ENCODE measurements at regions not wholly inside any gene's neighbourhood (a gene's known extent, or its start where the extent isn't known, plus 50 kb on each side); places are given as distances from the start of the nearest gene placed in this dataset.

DNA sequence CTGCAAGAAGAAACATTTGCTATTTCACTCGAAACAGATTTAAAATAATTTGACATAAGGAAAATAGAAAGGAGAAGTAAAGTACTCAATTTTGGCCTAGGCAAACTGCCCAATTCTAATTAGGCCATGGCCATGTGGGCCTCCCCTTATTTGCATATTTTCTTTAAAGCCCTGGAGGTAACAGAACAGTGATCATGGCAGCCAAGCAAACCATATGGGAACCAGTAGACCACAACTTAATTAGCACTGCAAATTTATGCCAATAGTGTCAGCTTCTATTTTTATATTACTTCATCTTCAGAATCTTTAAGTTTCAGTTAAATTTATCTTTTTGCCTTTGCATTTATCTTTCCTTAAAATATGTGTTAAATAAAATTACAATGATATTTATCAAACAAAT, 63.3 kb upstream of the THSD7A start:
- no peak for DNase-seq (ENCODE audit: low read depth in 2 of 2)

DNA sequence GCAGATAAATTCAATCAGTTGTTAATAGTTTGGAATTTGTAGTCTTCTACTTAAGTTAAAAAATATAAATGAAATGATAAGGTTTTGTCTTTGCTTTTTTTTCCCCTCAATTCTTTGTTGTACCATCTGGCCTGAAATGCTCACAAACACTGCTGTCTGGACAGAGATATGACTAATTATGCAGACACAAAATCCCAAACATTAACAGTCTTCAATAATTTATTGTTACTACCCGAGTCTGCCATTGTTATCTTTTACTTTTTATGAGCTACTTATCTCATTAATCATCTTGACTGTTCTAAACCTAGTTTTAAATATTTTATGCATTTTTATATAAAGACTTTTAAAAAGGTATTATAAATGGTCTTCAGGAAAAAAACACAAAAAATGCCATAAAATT, 64.7 kb upstream of the THSD7A start:
- DNase-seq (ENCODE audit: low read depth in 2 of 2), result no peak

DNA sequence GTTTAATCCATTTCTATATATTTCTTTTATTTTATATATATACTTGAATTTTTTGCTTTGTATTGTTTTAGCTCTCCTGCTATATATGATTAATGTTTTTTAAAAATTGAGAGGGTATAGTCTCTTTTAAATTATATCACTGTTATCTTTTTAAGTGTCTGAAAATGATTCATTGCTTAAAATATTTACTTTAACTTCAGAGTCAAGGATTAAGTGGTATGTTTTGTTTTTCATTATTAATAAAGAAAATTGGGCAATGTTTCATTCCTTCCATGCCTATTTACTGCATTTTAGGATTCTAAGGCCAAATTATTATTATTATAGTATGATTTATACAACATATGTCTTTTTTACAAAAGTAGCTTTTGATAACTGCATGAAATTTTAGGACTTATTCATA, 67.2 kb upstream of the THSD7A start:
- DNase-seq (ENCODE audit: low read depth in 2 of 2), result no peak

DNA sequence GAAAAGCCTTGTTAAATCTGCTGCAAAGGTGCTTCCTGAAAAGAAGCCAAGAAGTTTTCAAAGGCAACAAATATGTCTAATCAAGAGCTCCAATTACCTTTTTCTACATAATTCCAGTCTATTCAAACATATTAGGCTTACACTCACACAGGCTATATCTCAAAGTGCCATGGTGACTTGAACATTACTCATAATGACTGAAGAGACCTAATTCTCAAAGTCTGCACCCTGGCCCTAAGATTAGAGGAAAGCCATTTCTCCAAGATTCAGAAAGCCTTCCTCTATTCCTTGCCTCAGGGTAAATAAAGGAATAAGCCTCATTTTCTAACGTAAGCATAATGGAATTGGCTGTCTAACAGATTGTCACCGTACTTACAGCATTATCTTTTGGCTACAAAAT, 78.3 kb upstream of the THSD7A start:
- no peak for DNase-seq (ENCODE audit: low read depth in 2 of 2)

DNA sequence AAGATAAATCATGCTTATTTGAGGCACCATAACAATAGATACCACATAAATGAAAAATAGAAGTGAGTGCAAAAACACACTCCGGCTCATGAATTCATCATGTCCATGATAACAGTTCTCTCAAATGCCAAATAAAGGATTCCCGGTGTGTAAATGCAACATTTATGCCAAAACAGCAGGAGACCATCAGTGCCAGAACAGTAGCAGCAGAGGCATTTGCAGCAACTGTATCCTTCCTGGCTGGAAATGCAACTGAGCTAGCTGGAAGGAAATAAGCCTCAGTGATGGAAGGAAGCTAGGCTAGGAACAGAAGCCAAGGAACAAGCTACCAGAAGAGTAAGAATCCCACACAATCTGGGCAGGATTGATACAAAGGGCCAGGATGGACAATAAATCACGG, 79.9 kb upstream of the THSD7A start:
- no peak for DNase-seq (ENCODE audit: low read depth in 2 of 2)

DNA sequence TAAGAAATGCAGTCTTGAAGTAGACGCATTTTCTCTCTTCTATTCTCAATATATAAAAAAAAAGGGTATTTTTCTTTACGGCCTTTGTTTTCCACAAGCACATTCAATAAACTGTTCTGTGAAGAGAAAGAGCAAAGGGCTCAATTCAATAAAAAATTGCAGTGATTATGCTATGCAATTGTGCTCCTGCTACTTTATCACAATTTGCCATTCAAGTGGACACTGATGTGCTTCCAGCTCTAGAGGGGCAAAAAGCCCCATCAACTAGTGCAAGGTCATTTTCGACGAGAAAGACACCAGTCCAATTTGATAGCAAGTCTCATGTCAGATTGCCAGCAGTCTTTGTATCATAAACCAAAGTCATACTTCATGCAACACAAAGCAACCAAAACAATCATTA, 82.6 kb upstream of the THSD7A start:
- DNase-seq (ENCODE audit: low read depth in 2 of 2), result no peak

DNA sequence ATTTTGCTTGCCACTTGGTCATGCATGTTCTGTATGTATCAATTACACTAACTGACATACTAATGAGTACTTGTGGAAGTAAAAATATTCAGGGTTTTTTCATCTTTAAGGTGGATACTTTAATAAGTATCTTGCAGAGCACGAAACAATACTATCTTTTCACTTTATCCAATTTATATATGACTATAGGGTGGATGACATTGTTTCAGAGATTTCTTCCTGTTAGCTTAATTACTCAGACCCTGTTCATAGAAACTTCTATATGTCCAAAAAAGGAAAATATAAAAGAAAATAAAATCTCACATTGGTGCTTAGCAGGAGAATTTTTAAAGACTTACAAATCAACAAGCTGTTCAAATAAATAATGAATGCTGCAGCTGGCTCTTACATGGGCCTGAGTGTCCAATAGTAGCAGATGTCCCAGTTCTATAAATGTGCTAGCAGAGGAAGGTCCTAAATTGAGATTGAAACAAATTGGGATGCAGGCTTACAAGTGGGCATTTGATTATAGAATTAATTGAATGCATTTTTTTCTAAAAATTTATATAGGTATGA, 91.5 kb upstream of the THSD7A start:
- DNase-seq (ENCODE audit: low read depth in 2 of 2), result no peak

DNA sequence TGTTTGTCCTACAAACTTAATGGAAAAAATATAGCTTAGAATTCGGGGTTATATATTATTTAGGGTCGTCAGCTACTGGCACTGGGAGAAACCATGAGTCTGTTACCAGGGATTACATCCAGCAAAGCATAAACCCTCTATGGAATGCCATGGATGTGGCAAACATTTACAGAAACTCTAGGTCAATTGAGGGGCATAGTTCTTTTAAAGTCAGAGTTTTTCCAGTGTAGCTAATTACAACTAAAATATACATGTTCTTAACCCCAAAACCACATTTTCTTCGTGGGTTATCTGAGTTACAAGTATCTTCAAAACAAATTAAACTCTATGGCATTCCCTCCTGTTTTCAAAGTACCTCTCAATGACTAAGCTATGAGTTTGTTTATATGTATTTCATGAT, 99.3 kb upstream of the THSD7A start:
- no peak for DNase-seq (ENCODE audit: low read depth in 2 of 2)

DNA sequence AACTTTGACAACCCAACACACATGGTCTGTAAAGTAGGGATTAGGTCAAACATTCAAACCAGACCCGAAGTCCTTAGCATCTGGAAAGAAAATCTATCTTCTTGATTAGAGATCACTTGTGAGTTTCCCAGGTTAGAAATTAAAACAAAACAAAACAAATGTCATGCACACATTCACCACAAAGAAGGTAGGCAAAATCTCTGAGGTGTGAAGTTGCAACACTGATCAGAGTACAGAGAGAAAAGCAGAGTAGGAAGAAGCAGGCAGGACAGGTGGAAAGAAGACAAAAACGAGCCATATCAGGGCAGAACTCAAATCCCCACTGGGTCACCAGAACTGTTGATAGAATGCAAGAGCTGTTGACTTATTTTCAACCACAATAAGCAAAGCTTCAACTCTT, 102.8 kb upstream of the THSD7A start:
- no peak for DNase-seq (ENCODE audit: low read depth in 2 of 2)

DNA sequence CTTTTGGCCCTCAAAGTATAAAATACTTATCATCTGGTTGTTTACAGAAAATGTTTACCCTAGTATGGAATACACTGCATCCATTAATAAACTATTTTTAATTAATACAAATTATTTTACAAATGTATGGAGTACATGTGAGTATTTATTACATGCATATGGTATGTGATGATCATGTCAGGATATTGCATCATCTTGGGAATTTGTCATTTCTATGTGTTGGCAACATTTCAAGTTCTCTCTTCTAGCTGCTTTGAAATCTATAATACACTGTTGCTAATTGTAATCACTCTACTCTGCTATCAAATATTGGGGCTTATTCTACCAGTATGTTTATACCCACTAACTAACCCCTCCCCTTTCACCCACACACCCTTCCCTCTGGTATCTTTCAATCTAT, 103.9 kb upstream of the THSD7A start:
- DNase-seq (ENCODE audit: low read depth in 2 of 2), result no peak

DNA sequence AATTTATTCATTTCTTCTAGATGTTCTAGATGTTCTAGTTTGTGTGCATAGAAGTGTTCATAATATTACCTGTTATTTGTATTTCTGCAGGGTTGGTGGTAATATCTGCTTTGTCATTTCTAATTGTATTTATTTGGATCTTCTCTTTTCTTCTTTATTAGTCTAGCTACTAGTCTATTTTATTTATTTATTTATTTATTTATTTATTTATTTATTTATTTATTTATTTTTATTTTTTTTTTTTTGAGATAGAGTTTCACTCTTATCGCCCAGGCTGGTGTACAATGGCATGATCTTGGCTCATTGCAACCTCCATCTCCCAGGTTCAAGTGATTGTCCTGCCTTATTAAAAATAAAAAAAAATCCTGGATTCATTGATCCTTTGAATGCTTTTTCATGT, 114.8 kb upstream of the THSD7A start:
- DNase-seq (ENCODE audit: low read depth in 2 of 2), result no peak

DNA sequence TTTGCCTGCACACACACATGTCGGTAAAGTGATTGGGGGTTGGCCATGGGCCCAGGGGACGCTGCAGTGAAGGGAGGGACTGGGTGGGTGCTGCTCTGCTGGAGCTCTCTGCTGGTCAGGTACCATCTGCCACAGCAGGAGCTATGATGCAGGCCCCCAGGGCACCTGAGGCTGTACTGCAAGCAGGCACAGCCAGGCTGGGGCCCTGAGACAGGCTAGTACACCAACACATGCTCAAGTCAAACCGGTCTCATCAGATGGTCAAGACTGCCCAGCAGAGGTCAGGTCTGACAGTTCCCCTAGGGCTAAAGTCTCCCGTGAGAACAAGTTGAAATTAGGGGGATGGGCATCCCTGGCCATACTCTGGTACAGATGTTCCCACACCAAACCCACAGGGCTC, 118.3 kb upstream of the THSD7A start:
- no peak for DNase-seq (ENCODE audit: low read depth in 2 of 2)

DNA sequence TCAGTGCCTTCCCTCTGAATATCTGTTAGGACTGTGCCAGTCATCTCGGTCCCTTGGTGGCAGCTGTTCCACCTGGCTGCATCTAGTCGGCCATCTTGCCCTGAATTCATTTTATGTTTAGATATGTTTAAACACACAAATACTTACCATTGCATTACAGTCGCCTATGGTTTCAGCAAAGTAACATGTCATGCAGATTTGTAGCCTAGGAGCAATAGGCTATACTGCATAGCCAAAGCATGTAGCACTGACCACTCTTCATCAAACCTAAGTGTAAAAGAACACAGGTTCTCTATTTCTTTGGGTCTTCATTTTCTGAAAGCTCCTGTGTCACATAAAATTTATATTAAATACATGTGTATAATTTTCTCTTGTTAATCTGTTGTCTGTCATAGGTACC, 118.9 kb upstream of the THSD7A start:
- DNase-seq (ENCODE audit: low read depth in 2 of 2), result no peak

DNA sequence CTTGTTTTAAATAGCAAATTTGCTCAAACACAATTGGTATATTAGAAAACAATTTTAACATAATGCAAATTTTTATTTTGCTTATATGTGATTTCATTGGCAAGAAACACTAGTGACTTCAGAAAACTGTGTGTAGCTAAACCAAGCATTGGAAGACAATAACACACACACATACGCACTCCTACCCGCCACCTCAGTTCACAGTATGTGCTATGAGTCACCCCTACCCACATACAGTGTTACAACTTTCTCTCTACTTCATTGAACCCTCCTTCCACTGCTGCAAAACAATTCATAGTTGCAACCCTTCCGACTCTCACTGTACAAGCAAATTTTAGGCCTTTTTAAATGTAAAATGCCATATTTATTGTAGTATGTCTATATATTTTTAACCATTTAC, 119.9 kb upstream of the THSD7A start:
- DNase-seq (ENCODE audit: low read depth in 2 of 2), result no peak

DNA sequence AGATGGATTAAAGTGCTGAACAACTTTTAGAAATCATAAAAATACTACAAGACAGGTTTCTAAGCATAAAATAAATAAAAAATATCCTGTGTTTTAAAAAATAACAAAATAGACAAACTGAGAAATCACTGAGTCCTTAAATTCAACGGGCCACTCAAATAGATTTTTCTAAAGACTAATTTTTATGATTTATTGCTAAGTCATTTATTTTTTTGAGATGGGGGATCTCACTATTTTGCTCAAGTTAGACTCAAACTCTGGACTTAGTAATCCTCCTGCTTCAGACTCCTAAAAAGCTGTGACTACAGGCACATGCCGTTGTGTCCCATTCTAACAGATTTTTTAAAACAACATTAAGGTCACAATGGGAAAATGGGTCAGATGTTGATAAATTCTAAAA, 121.0 kb upstream of the THSD7A start:
- DNase-seq (ENCODE audit: low read depth in 2 of 2), result no peak

DNA sequence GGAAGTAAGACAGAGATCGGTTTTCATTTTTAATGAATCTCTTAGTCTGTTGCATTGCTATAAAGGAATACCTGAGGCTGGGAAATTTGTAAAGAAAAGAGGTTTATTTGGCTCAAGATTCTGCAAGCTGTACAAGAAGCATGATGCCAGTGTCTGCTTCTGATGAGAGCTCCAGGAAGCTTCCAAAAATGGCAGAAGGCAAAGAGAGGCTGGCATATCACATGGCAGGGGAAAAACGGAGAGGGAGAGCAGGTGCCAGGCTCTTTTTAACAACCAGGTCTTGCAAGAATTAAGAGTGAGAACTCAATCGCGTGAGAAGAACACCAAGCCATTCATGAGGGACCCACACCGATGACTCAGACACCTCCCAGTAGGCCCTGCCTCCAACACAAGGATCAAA, 125.0 kb upstream of the THSD7A start:
- DNase-seq (ENCODE audit: low read depth in 2 of 2), result no peak

DNA sequence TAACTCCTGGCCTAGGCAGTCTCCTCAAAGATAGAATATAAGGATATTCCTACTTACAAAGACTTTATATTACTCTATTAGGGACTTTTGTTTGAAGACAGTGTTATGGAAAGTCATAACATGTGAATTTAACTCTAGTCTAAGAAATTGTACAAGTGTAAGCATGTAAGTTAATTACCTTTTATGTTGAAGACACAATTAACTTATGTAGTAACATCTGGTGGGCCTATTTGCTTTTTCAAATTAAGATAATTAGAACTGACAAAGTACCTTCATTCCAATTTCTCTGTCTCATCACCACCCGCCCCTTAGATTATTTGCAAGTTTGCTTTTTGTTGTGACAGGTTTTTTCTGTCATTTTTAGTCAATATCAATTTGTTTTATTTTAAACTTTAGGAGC, 126.0 kb upstream of the THSD7A start:
- no peak for DNase-seq (ENCODE audit: low read depth in 2 of 2)

DNA sequence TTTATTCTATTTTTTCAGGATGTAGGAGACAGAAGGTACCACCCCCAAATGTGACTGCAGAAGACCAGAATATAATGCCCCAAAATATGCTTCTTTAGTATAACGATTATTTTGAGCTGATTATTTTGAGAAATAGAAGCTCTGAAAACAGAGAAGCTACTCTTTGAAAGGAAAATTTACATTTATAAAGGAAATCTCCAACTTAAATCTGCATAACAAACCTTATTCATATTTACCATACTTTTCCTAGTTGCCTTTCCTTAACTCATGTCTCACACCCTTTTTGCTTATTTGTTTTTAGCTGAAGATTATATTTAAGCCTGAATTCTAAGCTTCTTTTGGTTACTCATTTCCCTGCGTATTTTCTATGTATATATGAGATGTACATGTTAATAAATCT, 127.1 kb upstream of the THSD7A start:
- DNase-seq (ENCODE audit: low read depth in 2 of 2), result no peak

DNA sequence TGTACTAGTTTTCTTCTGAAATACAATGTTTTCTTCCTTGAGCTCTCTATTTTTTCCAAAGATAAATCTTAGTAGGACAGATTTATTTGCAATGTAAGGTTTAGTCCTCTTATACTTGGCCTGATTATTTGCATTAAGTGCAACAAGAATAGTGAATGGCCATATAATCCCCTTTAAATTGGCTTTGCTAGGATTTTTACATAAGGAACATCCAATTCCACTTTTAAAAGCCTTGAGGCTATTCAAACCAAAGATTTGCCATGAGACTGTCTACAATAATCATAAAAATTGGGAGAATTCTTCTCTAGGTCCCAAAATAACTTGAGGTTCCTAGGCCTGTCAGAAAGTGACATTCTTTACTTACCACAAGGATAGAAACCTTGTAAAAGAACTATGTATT, 128.6 kb upstream of the THSD7A start:
- no peak for DNase-seq (ENCODE audit: low read depth in 2 of 2)

DNA sequence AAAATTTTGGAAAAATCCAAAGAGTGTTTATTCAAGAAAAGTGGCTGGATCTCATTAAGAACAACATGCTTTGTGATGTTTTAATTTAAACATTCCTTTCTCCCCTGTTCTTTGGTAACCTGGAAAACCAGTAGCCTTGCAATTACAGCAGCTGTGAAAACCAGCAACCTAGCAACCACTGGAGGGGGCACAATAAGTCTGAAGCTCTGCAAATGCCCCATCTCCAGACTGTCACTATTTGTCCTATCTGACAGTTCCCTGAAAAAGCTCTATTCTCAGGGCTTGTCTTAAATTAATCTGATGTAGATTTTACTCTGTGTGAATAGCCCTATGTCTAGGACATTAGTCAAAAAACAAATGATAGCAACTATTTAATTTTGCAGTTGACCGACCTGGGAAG, 137.6 kb upstream of the THSD7A start:
- no peak for DNase-seq (ENCODE audit: low read depth in 2 of 2)

DNA sequence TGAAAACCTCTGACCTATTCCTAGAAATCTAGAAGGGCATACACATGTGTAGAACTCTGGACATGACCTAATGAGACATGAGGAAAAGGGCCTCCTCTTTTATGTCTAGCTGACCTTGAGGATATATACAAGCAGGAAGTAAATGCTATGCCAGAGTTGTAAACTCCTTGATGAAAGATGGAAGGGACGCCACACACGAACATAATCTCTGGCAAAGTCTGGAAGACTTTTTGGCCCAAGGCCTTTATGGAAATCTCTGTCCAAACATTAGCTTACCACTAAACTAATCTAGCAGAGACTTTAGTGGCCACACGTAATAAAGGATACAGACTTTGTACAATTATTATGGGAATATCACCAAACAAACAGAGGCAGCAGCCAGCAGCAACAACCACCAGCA, 138.1 kb upstream of the THSD7A start:
- no peak for DNase-seq (ENCODE audit: low read depth in 2 of 2)

DNA sequence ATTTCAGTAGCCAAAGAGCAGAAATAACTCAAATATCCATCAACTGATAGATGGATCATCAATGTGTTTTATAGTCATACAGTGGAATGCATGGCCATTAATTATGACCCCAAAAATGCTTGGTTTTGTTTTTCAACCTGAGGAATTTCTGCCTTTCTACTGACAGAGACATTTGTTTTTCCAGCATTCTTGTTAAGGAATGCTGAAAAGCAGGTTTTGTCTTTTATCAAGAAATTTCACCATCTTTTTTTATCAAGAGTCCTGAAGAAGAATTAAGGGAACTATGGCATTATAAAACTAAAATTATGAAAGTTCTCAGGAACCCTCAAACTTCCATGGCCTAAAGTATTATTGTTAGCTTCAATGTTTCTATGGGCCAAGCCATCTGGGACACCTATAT, 153.4 kb upstream of the THSD7A start:
- DNase-seq (ENCODE audit: low read depth in 2 of 2), result no peak

DNA sequence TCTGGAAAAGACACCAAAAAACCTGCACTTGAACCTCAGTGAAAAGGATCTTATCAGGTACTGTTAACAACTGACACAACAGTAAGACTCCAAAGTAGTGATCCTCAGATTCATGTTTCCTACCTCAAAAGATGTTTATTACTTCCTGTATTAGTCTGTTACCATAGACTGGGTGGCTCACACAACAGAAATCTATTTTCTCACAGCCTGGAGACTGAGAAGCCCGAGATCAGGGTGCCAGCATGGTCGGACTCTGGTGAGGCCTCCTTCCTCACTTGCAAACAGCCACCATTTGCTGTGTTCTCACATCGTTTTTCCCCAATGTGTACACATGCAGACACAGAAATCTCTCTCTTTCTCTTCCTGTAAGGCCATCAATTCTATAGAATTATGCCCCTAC, 154.0 kb upstream of the THSD7A start:
- DNase-seq (ENCODE audit: low read depth in 2 of 2), result no peak

DNA sequence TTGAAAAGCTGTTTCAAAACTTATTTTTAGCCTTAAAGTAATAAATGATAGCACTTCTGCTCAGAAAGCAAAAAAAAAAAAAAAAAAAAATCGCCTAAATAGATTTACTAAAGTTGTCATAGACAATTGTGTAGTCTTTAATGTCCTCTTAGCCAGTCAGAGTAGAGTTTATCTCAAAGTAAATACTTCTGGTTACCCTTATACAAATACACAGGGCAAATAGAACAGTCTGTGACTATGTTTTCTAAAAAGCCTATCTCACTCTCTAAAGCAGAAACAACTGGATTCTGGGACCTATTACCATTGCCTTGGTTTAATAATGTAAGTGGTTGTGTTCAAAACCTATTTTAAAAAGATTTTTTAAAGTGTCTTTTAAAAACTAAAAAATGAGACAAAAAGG, 156.2 kb upstream of the THSD7A start:
- no peak for DNase-seq (ENCODE audit: low read depth in 2 of 2)

DNA sequence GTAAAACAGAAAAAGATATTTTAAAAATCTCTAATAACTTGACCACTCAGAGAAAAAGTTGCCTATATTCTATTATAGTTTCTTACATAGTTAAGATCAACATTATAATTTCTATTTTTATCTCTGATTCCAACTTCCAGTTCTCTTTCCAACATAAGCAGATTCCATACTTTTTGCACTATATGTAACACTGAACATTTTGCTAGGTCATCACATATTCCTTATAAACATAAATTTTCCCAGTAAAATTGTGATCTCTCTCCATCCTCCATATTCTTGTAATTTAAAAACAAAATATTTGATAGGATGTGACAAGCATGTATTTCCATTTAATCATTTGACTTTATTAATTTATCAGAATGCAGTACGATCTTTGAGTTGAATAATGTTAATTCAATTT, 170.4 kb upstream of the THSD7A start:
- no peak for DNase-seq (ENCODE audit: low read depth in 2 of 2)
